HepG2 (cell line): ENCODE measurements at regions not wholly inside any gene's neighbourhood (a gene's known extent, or its start where the extent isn't known, plus 50 kb on each side); places are given as distances from the start of the nearest gene placed in this dataset.

Source experiments
- ATAC-seq: fragments of 200-7000 bp; cut with Tn5 transposase; 3 replicates; pipeline ENCODE4 v1.9.1; 2020; ENCODE audit warnings: mild to moderate bottlenecking, moderate library complexity
- BruUV-seq: library from RNA; stranded (reverse); fragments of 400-500 nt; replicated peaks from 2 replicates; lab custom pipeline; 2021; lab: Mats Ljungman, UMichigan
- CTCF ChIA-PET: fragments of 300-600 bp; formaldehyde crosslinking; extraction: SDS; loops from one replicate; lab custom pipeline; 2021; ENCODE audit warnings: low total read pairs, inconsistent platforms, low intra/inter-chr PET ratio; lab: Yijun Ruan, JAX
- POLR2A ChIA-PET: fragments of 350-600 bp; sonication (Branson Sonifier 250); formaldehyde crosslinking; loops from one replicate; lab custom pipeline; 2020; ENCODE audit warnings: antibody characterized with exemption, inconsistent platforms; lab: Yijun Ruan, JAX
- DNase-seq: peaks from one replicate; pipeline ENCODE4 v3.0.0-alpha.2; 2015; ENCODE audit warnings: low spot score
- FAIRE-seq: peaks from 3 replicates; lab custom pipeline; 2011; peaks lifted over from hg19 to GRCh38; lab: Jason Lieb, UNC
- H2AFZ ChIP-seq: one replicate; pipeline ENCODE4 v1.6.1; 2011; ENCODE audit warnings: low read length, inconsistent platforms
- H3K27ac ChIP-seq: fragments of 300-600 bp; 3 replicates; pipeline ENCODE4 v1.8.0; 2011; ENCODE audit warnings: mixed run types, mild to moderate bottlenecking, mixed read lengths, low read length, inconsistent platforms; ENCODE audit not compliant: insufficient read depth; ENCODE audit errors: extremely low read length
- H3K27me3 ChIP-seq, 2 experiments: fragments of 200-600 bp in 1 of 2; 2 replicates in 1 of 2; 3 replicates in 1 of 2; pipeline versions ENCODE4 v1.6.0 to v1.8.0; 2011; ENCODE audit warnings: low read length in 2 of 2, mild to moderate bottlenecking in 2 of 2, moderate library complexity in 2 of 2, inconsistent platforms in 1 of 2; ENCODE audit not compliant: insufficient read depth in 2 of 2, control insufficient read depth in 1 of 2
- H3K36me3 ChIP-seq, 2 experiments: fragments of 200-600 bp in 1 of 2; replicated peaks in 1 of 2; 2 replicates in 1 of 2; 3 replicates in 1 of 2; pipeline versions ENCODE4 v1.5.1 to v1.8.0; 2011; ENCODE audit warnings: low read length in 2 of 2, inconsistent platforms in 1 of 2; ENCODE audit not compliant: insufficient read depth in 2 of 2, control insufficient read depth in 1 of 2
- H3K4me1 ChIP-seq: 2 replicates; pipeline ENCODE4 v1.5.1; 2012; ENCODE audit warnings: low read length, inconsistent platforms; ENCODE audit not compliant: insufficient read depth
- H3K4me2 ChIP-seq: 2 replicates; pipeline ENCODE4 v1.6.0; 2011; ENCODE audit warnings: low read depth, low read length, inconsistent platforms
- H3K4me3 ChIP-seq, 3 experiments: fragments of 200-600 bp in 1 of 3; sonication (generic), shearing (Covaris generic) in 1 of 3; replicated peaks in 1 of 3; 2 replicates each; pipeline ENCODE4 v1.5.1; 2011 to 2016; ENCODE audit warnings: low read length in 3 of 3, inconsistent platforms in 2 of 3, low read depth in 2 of 3, mild to moderate bottlenecking in 2 of 3, control low read depth in 1 of 3, mixed read lengths in 1 of 3; ENCODE audit not compliant: insufficient read depth in 1 of 3
- H3K79me2 ChIP-seq: one replicate; pipeline ENCODE4 v1.6.1; 2011; ENCODE audit warnings: low read length, inconsistent platforms; ENCODE audit not compliant: insufficient read depth
- H3K9ac ChIP-seq: 2 replicates; pipeline ENCODE4 v1.6.0; 2011; ENCODE audit warnings: mild to moderate bottlenecking, low read depth, low read length, inconsistent platforms; ENCODE audit not compliant: insufficient read depth
- H3K9me3 ChIP-seq: 2 replicates; pipeline ENCODE4 v1.5.1; 2012; ENCODE audit warnings: mild to moderate bottlenecking, low read length
- H4K20me1 ChIP-seq: 2 replicates; pipeline ENCODE4 v1.6.0; 2011; ENCODE audit warnings: inconsistent platforms, mild to moderate bottlenecking, low read length, moderate library complexity; ENCODE audit not compliant: insufficient read depth
- CEBPB ChIP-seq: IDR thresholded peaks from 2 replicates; pipeline ENCODE4 v1.6.1; 2011; ENCODE audit warnings: low read depth, low read length, improper control_type of control experiment, borderline replicate concordance
- CENPT ChIP-seq: sonication (generic); formaldehyde crosslinking; IDR thresholded peaks from 2 replicates; pipeline ENCODE4 v1.8.0; 2022; ENCODE audit warnings: low read depth, mild to moderate bottlenecking, moderate library complexity, missing genetic modification reagents
- ISX ChIP-seq: sonication (generic); formaldehyde crosslinking; conservative IDR thresholded peaks from 2 replicates; pipeline ENCODE4 v1.5.0; 2020; ENCODE audit warnings: missing genetic modification reagents
- NFAT5 ChIP-seq: sonication (generic); formaldehyde crosslinking; IDR thresholded peaks from 2 replicates; pipeline ENCODE4 v1.4.0; 2020; ENCODE audit warnings: missing genetic modification reagents
- ZEB1 ChIP-seq: IDR thresholded peaks from 2 replicates; pipeline ENCODE4 v1.6.1; 2012; ENCODE audit warnings: mild to moderate bottlenecking, low read depth, inconsistent platforms; ENCODE audit not compliant: insufficient replicate concordance
- ZNF34 ChIP-seq: sonication (generic); formaldehyde crosslinking; IDR thresholded peaks from 2 replicates; pipeline ENCODE4 v1.4.0; 2020; ENCODE audit warnings: mild to moderate bottlenecking, missing genetic modification reagents, borderline replicate concordance
- WGBS: methylation state at CpG from one replicate; pipeline ENCODE4 v1.1.6; 2017; ENCODE audit warnings: low lambda C conversion rate; 5-methylcytosine and 5-hydroxymethylcytosine counted together
- in situ Hi-C: cut with HindIII; loops from 2 replicates; pipeline ENCODE4 v1.10.0; 2017; ENCODE audit warnings: low pct_unique_long_range_greater_than_20kb; ENCODE audit not compliant: extremely low pct_ligation_motif_present
- intact Hi-C: fragments of 100-400 bp; cut with micrococcal nuclease; formaldehyde crosslinking; loops from one replicate; pipeline ENCODE4 v1.10.0; 2022; ENCODE audit not compliant: unreplicated experiment
- TF ChIP-seq, protein P1 (sequence below): IDR thresholded peaks from 2 replicates; pipeline ENCODE4 v1.6.1; 2016; ENCODE audit warnings: missing biosample characterization, missing genetic modification reagents, low read depth

DNA sequence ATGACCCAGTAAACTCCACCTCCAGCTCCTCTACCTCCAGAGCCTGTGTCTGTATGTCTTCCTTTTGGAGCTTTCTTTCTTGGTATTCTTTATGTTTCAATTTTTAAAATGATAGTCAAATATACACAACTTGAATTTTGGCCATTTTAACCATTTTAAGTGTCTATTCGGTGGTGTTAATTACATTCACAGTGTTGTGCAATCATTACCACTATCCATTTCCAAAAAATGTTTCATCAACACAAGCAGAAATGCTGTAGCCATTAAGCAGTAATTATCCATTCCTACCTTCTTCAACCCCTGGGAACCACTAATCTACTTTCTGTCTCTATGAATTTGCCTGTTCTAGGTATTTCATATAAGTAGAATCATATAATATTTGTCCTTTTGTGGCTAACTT is 194.5 kb upstream of the TSC22D2 start:
- CTCF ChIA-PET: no interaction called here
- 7% methylated on average over 1 of the region's 1 CpG for WGBS

More for the DNA sequence above, 194.5 kb upstream of the TSC22D2 start:
- in situ Hi-C loops: loop anchor here (10.0 kb wide), 1 partner anchor 259 kb away; no protein-coding TSS in a partner anchor
- no peak overlapping the region for H2AFZ ChIP-seq
- no peak overlapping the region for H3K4me3 ChIP-seq
- H3K27me3 ChIP-seq: peaks cover 0 to 21% of the 10 kb centered on the region in 2 experiments; a peak in 1 of 5 replicates
- ATAC-seq: no peak
- no peaks in the 10 kb centered on the region for H3K79me2 ChIP-seq
- TF ChIP-seq ZNF34 (CRISPR knock-in tag) (no peak), CEBPB (peak; percentile 66), ZEB1 (no peak), CENPT (CRISPR knock-in tag) (no peak), ISX (CRISPR knock-in tag) (no peak), NFAT5 (CRISPR knock-in tag) (no peak)
- TF ChIP-seq, protein P1, sequence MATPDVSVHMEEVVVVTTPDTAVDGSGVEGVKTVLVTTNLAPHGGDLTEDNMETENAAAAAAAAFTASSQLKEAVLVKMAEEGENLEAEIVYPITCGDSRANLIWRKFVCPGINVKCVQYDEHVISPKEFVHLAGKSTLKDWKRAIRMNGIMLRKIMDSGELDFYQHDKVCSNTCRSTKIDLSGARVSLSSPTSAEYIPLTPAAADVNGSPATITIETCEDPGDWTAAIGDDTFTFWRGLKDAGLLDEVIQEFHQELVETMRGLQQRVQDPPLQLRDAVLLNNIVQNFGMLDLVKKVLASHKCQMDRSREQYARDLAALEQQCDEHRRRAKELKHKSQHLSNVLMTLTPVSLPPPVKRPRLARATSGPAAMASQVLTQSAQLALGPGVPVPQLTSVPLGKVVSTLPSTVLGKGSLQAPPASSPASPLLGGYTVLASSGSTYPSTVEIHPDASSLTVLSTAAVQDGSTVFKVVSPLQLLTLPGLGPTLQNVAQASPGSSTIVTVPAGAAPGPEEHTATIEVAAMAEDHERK (CRISPR knock-in tag): no peak
- no peaks in the 10 kb centered on the region for H4K20me1 ChIP-seq
- no peak for FAIRE-seq
- H3K4me2 ChIP-seq: no peak overlapping the region
- BruUV-seq: no TSS peak
- intact Hi-C loops: no loop called here
- POLR2A ChIA-PET: no interaction called here
- no peak overlapping the region for H3K9ac ChIP-seq
- DNase-seq: no peak
- no peaks in the 10 kb centered on the region for H3K9me3 ChIP-seq
- H3K4me1 ChIP-seq: no peaks in the 10 kb centered on the region
- no peaks in the 10 kb centered on the region for H3K36me3 ChIP-seq
- no peak overlapping the region for H3K27ac ChIP-seq
